ENCODE measurements at regions not wholly inside any gene's neighbourhood (a gene's known extent, or its start where the extent isn't known, plus 50 kb on each side); places are given as distances from the start of the nearest gene placed in this dataset.

- Histone ChIP-seq H3K27me3 (ENCODE audit: insufficient read depth, low read length) (peaks cover 4% of the 10 kb centered on the region), H4K20me1 (ENCODE audit: insufficient read depth, low read length) (no peaks in the 10 kb centered on the region), H3K9me3 (ENCODE audit: low read depth, low read length) (no peaks in the 10 kb centered on the region), H2AFZ (ENCODE audit: low read length) (no peak overlapping the region), H3K36me3 (ENCODE audit: insufficient read depth, low read length) (no peaks in the 10 kb centered on the region), H3K79me2 (ENCODE audit: insufficient read depth, low read length) (no peaks in the 10 kb centered on the region), H3K27ac (ENCODE audit: low read depth, low read length) (no peak overlapping the region), H3K4me1 (ENCODE audit: insufficient read depth, low read length) (peaks cover 4% of the 10 kb centered on the region), H3K4me3 (ENCODE audit: insufficient read depth, low read length) (no peak overlapping the region), H3K4me2 (ENCODE audit: insufficient read depth, low read length) (no peak overlapping the region)
- no peak for TF ChIP-seq CTCF (IDR thresholded peaks at IDR 0.05; ENCODE audit: extremely low read depth, low read depth, low read length)
- DNase-seq (ENCODE audit: insufficient read length, low spot score, missing footprints) = no peak
These were observed 67.1 kb downstream of the MRPL46 start for GRCh38 chr15:88400084-88400483.

- Histone ChIP-seq H3K9me3 (ENCODE audit: low read depth, low read length) (no peaks in the 10 kb centered on the region), H2AFZ (ENCODE audit: low read length) (no peak overlapping the region), H3K36me3 (ENCODE audit: insufficient read depth, low read length) (no peaks in the 10 kb centered on the region), H3K79me2 (ENCODE audit: insufficient read depth, low read length) (no peaks in the 10 kb centered on the region), H3K27ac (ENCODE audit: low read depth, low read length) (no peak overlapping the region), H3K4me1 (ENCODE audit: insufficient read depth, low read length) (peaks cover 11% of the 10 kb centered on the region), H3K27me3 (ENCODE audit: insufficient read depth, low read length) (peaks cover 4% of the 10 kb centered on the region), H4K20me1 (ENCODE audit: insufficient read depth, low read length) (no peaks in the 10 kb centered on the region), H3K4me3 (ENCODE audit: insufficient read depth, low read length) (no peak overlapping the region), H3K4me2 (ENCODE audit: insufficient read depth, low read length) (no peak overlapping the region)
- no peak for DNase-seq (ENCODE audit: insufficient read length, low spot score, missing footprints)
- TF ChIP-seq CTCF (IDR thresholded peaks at IDR 0.05; ENCODE audit: extremely low read depth, low read depth, low read length) = no peak
These were observed 68.0 kb downstream of the MRPL46 start for GRCh38 chr15:88399021-88399685.

- H2AFZ ChIP-seq (ENCODE audit: low read length) = no peak overlapping the region
- H3K36me3 ChIP-seq (ENCODE audit: insufficient read depth, low read length) = no peaks in the 10 kb centered on the region
- TF ChIP-seq CTCF (IDR thresholded peaks at IDR 0.05; ENCODE audit: extremely low read depth, low read depth, low read length) = no peak
- H3K4me1 ChIP-seq (ENCODE audit: insufficient read depth, low read length) = peaks cover 19% of the 10 kb centered on the region
- H3K27me3 ChIP-seq (ENCODE audit: insufficient read depth, low read length) = no peaks in the 10 kb centered on the region
- no peak overlapping the region for H3K27ac ChIP-seq (ENCODE audit: low read depth, low read length)
- H3K9me3 ChIP-seq (ENCODE audit: low read depth, low read length) = no peaks in the 10 kb centered on the region
- no peak overlapping the region for H3K4me3 ChIP-seq (ENCODE audit: insufficient read depth, low read length)
- no peaks in the 10 kb centered on the region for H3K79me2 ChIP-seq (ENCODE audit: insufficient read depth, low read length)
- no peak overlapping the region for H3K4me2 ChIP-seq (ENCODE audit: insufficient read depth, low read length)
- H4K20me1 ChIP-seq (ENCODE audit: insufficient read depth, low read length) = no peaks in the 10 kb centered on the region
- DNase-seq (ENCODE audit: insufficient read length, low spot score, missing footprints) = no peak
These were observed 69.2 kb downstream of the MRPL46 start for GRCh38 chr15:88398011-88398410.

- Histone ChIP-seq H3K4me2 (ENCODE audit: insufficient read depth, low read length) (no peak overlapping the region), H4K20me1 (ENCODE audit: insufficient read depth, low read length) (no peaks in the 10 kb centered on the region), H2AFZ (ENCODE audit: low read length) (no peak overlapping the region), H3K4me1 (ENCODE audit: insufficient read depth, low read length) (peaks cover 19% of the 10 kb centered on the region), H3K79me2 (ENCODE audit: insufficient read depth, low read length) (no peaks in the 10 kb centered on the region), H3K9me3 (ENCODE audit: low read depth, low read length) (no peaks in the 10 kb centered on the region), H3K27ac (ENCODE audit: low read depth, low read length) (no peak overlapping the region), H3K36me3 (ENCODE audit: insufficient read depth, low read length) (no peaks in the 10 kb centered on the region), H3K27me3 (ENCODE audit: insufficient read depth, low read length) (no peaks in the 10 kb centered on the region), H3K4me3 (ENCODE audit: insufficient read depth, low read length) (no peak overlapping the region)
- no peak for TF ChIP-seq CTCF (IDR thresholded peaks at IDR 0.05; ENCODE audit: extremely low read depth, low read depth, low read length)
- DNase-seq (ENCODE audit: insufficient read length, low spot score, missing footprints) = no peak
These were observed 69.7 kb downstream of the MRPL46 start for GRCh38 chr15:88397506-88397905.

Data from osteoblast (primary cell).